ENCODE measurements at regions not wholly inside any gene's neighbourhood (a gene's known extent, or its start where the extent isn't known, plus 50 kb on each side); places are given as distances from the start of the nearest gene placed in this dataset.

GRCh38 chr21:36255663-36256062 lies 64.3 kb upstream of the MORC3 start:
- TF ChIP-seq CTCF (IDR thresholded peaks at IDR 0.05) (no peak), POLR2A (IDR thresholded peaks at IDR 0.05) (no peak)
